ENCODE measurements at regions not wholly inside any gene's neighbourhood (a gene's known extent, or its start where the extent isn't known, plus 50 kb on each side); places are given as distances from the start of the nearest gene placed in this dataset.
"Not testable (repeated sequence)": the region's sequence is repeated elsewhere in the genome, so short reads cannot be mapped to it uniquely, and the experiment has no call there.

GRCh38 chr9:11135851-11136250 lies 523.0 kb upstream of the PTPRD start:
- FAIRE-seq (no peak), DNase-seq (ENCODE audit: insufficient read length, low spot score) (no peak)

GRCh38 chr9:11141357-11141756 lies 528.6 kb upstream of the PTPRD start:
- no peak for FAIRE-seq
- DNase-seq (ENCODE audit: insufficient read length, low spot score): no peak

GRCh38 chr9:11142965-11143738 lies 530.4 kb upstream of the PTPRD start:
- no peak for FAIRE-seq
- no peak for DNase-seq (ENCODE audit: insufficient read length, low spot score)

GRCh38 chr9:11144746-11145145 lies 531.9 kb upstream of the PTPRD start:
- DNase-seq (ENCODE audit: insufficient read length, low spot score) (no peak), FAIRE-seq (no peak)

GRCh38 chr9:11148189-11148588 lies 535.4 kb upstream of the PTPRD start:
- FAIRE-seq (no peak), DNase-seq (ENCODE audit: insufficient read length, low spot score) (no peak)

GRCh38 chr9:11149065-11149464 lies 536.3 kb upstream of the PTPRD start:
- no peak for DNase-seq (ENCODE audit: insufficient read length, low spot score)
- FAIRE-seq: no peak

GRCh38 chr9:11158063-11158462 lies 545.3 kb upstream of the PTPRD start:
- no peak for FAIRE-seq
- DNase-seq (ENCODE audit: insufficient read length, low spot score): no peak

GRCh38 chr9:11158676-11159075 lies 545.9 kb upstream of the PTPRD start:
- DNase-seq (ENCODE audit: insufficient read length, low spot score) (no peak), FAIRE-seq (no peak)

GRCh38 chr9:11159318-11159862 lies 546.6 kb upstream of the PTPRD start:
- DNase-seq (ENCODE audit: insufficient read length, low spot score) (no peak), FAIRE-seq (no peak)

GRCh38 chr9:11163843-11164242 lies 551.0 kb upstream of the PTPRD start:
- FAIRE-seq: no peak

GRCh38 chr9:11182001-11182400 lies 569.2 kb upstream of the PTPRD start:
- DNase-seq (ENCODE audit: insufficient read length, low spot score) (no peak), FAIRE-seq (no peak)

More at GRCh38 chr9:11163843-11164242, 551.0 kb upstream of the PTPRD start:
- DNase-seq (ENCODE audit: insufficient read length, low spot score): no peak

- FAIRE-seq (no peak), DNase-seq (ENCODE audit: insufficient read length, low spot score) (no peak)
Measured at GRCh38 chr9:11190719-11191118, 577.9 kb upstream of the PTPRD start.

GRCh38 chr9:11192993-11193392 lies 580.2 kb upstream of the PTPRD start:
- FAIRE-seq (no peak), DNase-seq (ENCODE audit: insufficient read length, low spot score) (no peak)

GRCh38 chr9:11194246-11194645 lies 581.4 kb upstream of the PTPRD start:
- DNase-seq (ENCODE audit: insufficient read length, low spot score) (no peak), FAIRE-seq (no peak)

- not testable (repeated sequence) for FAIRE-seq; DNase-seq (ENCODE audit: insufficient read length, low spot score)
Measured at GRCh38 chr9:11196840-11197365, 584.1 kb upstream of the PTPRD start.

- FAIRE-seq (no peak), DNase-seq (ENCODE audit: insufficient read length, low spot score) (no peak)
Measured at GRCh38 chr9:11199335-11199734, 586.5 kb upstream of the PTPRD start.

- FAIRE-seq (no peak), DNase-seq (ENCODE audit: insufficient read length, low spot score) (no peak)
Measured at GRCh38 chr9:11204521-11204920, 591.7 kb upstream of the PTPRD start.

- DNase-seq (ENCODE audit: insufficient read length, low spot score) (no peak), FAIRE-seq (no peak)
Measured at GRCh38 chr9:11206925-11207324, 594.1 kb upstream of the PTPRD start.

- no peak for DNase-seq (ENCODE audit: insufficient read length, low spot score)
- no peak for FAIRE-seq
Measured at GRCh38 chr9:11233696-11234095, 620.9 kb upstream of the PTPRD start.

GRCh38 chr9:11235061-11235460 lies 622.3 kb upstream of the PTPRD start:
- DNase-seq (ENCODE audit: insufficient read length, low spot score): no peak
- no peak for FAIRE-seq

GRCh38 chr9:11241779-11242178 lies 629.0 kb upstream of the PTPRD start:
- no peak for DNase-seq (ENCODE audit: insufficient read length, low spot score)
- no peak for FAIRE-seq

- FAIRE-seq (no peak), DNase-seq (ENCODE audit: insufficient read length, low spot score) (no peak)
Measured at GRCh38 chr9:11257992-11258391, 645.2 kb upstream of the PTPRD start.

Measured in GM19239 (cell line).